ENCODE measurements at regions not wholly inside any gene's neighbourhood (a gene's known extent, or its start where the extent isn't known, plus 50 kb on each side); places are given as distances from the start of the nearest gene placed in this dataset.

- DNase-seq (ENCODE audit: low read depth), result no peak
These were observed 56.5 kb upstream of the BCAT1 start for GRCh38 chr12:25005376-25005775.

- DNase-seq (ENCODE audit: low read depth), result no peak
These were observed 55.5 kb upstream of the BCAT1 start for GRCh38 chr12:25004447-25004846.

GRCh38 chr12:25001311-25001710 lies 52.4 kb upstream of the BCAT1 start:
- DNase-seq (ENCODE audit: low read depth), result no peak

Measured in ELR (cell line).